Ishikawa (cell line): ENCODE measurements at regions not wholly inside any gene's neighbourhood (a gene's known extent, or its start where the extent isn't known, plus 50 kb on each side); places are given as distances from the start of the nearest gene placed in this dataset.

ENCODE experiments used
- CREB1 ChIP-seq: IDR thresholded peaks from 2 replicates; pipeline ENCODE4 v1.6.1; 2012; ENCODE audit warnings: low read depth
- EP300 ChIP-seq: IDR thresholded peaks from 2 replicates; pipeline ENCODE4 v1.6.1; 2012; ENCODE audit warnings: borderline replicate concordance
- MAX ChIP-seq: IDR thresholded peaks from 2 replicates; pipeline ENCODE4 v1.6.1; 2012
- RAD21 ChIP-seq: IDR thresholded peaks from 2 replicates; pipeline ENCODE4 v1.6.1; 2012; ENCODE audit warnings: low read depth
- YY1 ChIP-seq: IDR thresholded peaks from 2 replicates; pipeline ENCODE4 v1.6.1; 2012; ENCODE audit warnings: low read depth
- ZBTB7A ChIP-seq: IDR thresholded peaks from 2 replicates; pipeline ENCODE4 v1.6.1; 2012; ENCODE audit warnings: low read depth

- no peak for TF ChIP-seq YY1
- TF ChIP-seq EP300: no peak
- no peak for TF ChIP-seq MAX
- no peak for TF ChIP-seq RAD21
- TF ChIP-seq ZBTB7A: no peak
- TF ChIP-seq CREB1: no peak
Observed at GRCh38 chr2:149924549-149925213, 337.1 kb upstream of the MMADHC start.
